HepG2 (cell line): ENCODE measurements at regions not wholly inside any gene's neighbourhood (a gene's known extent, or its start where the extent isn't known, plus 50 kb on each side); places are given as distances from the start of the nearest gene placed in this dataset.

ENCODE experiments used
- ATAC-seq: fragments of 200-7000 bp; cut with Tn5 transposase; 3 replicates; pipeline ENCODE4 v1.9.1; 2020; ENCODE audit warnings: mild to moderate bottlenecking, moderate library complexity
- BruUV-seq: library from RNA; stranded (reverse); fragments of 400-500 nt; replicated peaks from 2 replicates; lab custom pipeline; 2021; lab: Mats Ljungman, UMichigan
- CTCF ChIA-PET: fragments of 300-600 bp; formaldehyde crosslinking; extraction: SDS; loops from one replicate; lab custom pipeline; 2021; ENCODE audit warnings: low total read pairs, inconsistent platforms, low intra/inter-chr PET ratio; lab: Yijun Ruan, JAX
- POLR2A ChIA-PET: fragments of 350-600 bp; sonication (Branson Sonifier 250); formaldehyde crosslinking; loops from one replicate; lab custom pipeline; 2020; ENCODE audit warnings: antibody characterized with exemption, inconsistent platforms; lab: Yijun Ruan, JAX
- DNase-seq: peaks from one replicate; pipeline ENCODE4 v3.0.0-alpha.2; 2015; ENCODE audit warnings: low spot score
- FAIRE-seq: peaks from 3 replicates; lab custom pipeline; 2011; peaks lifted over from hg19 to GRCh38; lab: Jason Lieb, UNC
- H2AFZ ChIP-seq: one replicate; pipeline ENCODE4 v1.6.1; 2011; ENCODE audit warnings: low read length, inconsistent platforms
- H3K27ac ChIP-seq: fragments of 300-600 bp; 3 replicates; pipeline ENCODE4 v1.8.0; 2011; ENCODE audit warnings: mixed run types, mild to moderate bottlenecking, mixed read lengths, low read length, inconsistent platforms; ENCODE audit not compliant: insufficient read depth; ENCODE audit errors: extremely low read length
- H3K27me3 ChIP-seq, 2 experiments: fragments of 200-600 bp in 1 of 2; 2 replicates in 1 of 2; 3 replicates in 1 of 2; pipeline versions ENCODE4 v1.6.0 to v1.8.0; 2011; ENCODE audit warnings: low read length in 2 of 2, mild to moderate bottlenecking in 2 of 2, moderate library complexity in 2 of 2, inconsistent platforms in 1 of 2; ENCODE audit not compliant: insufficient read depth in 2 of 2, control insufficient read depth in 1 of 2
- H3K36me3 ChIP-seq, 2 experiments: fragments of 200-600 bp in 1 of 2; replicated peaks in 1 of 2; 2 replicates in 1 of 2; 3 replicates in 1 of 2; pipeline versions ENCODE4 v1.5.1 to v1.8.0; 2011; ENCODE audit warnings: low read length in 2 of 2, inconsistent platforms in 1 of 2; ENCODE audit not compliant: insufficient read depth in 2 of 2, control insufficient read depth in 1 of 2
- H3K4me1 ChIP-seq: 2 replicates; pipeline ENCODE4 v1.5.1; 2012; ENCODE audit warnings: low read length, inconsistent platforms; ENCODE audit not compliant: insufficient read depth
- H3K4me2 ChIP-seq: 2 replicates; pipeline ENCODE4 v1.6.0; 2011; ENCODE audit warnings: low read depth, low read length, inconsistent platforms
- H3K4me3 ChIP-seq, 3 experiments: fragments of 200-600 bp in 1 of 3; sonication (generic), shearing (Covaris generic) in 1 of 3; replicated peaks in 1 of 3; 2 replicates each; pipeline ENCODE4 v1.5.1; 2011 to 2016; ENCODE audit warnings: low read length in 3 of 3, inconsistent platforms in 2 of 3, low read depth in 2 of 3, mild to moderate bottlenecking in 2 of 3, control low read depth in 1 of 3, mixed read lengths in 1 of 3; ENCODE audit not compliant: insufficient read depth in 1 of 3
- H3K79me2 ChIP-seq: one replicate; pipeline ENCODE4 v1.6.1; 2011; ENCODE audit warnings: low read length, inconsistent platforms; ENCODE audit not compliant: insufficient read depth
- H3K9ac ChIP-seq: 2 replicates; pipeline ENCODE4 v1.6.0; 2011; ENCODE audit warnings: mild to moderate bottlenecking, low read depth, low read length, inconsistent platforms; ENCODE audit not compliant: insufficient read depth
- H3K9me3 ChIP-seq: 2 replicates; pipeline ENCODE4 v1.5.1; 2012; ENCODE audit warnings: mild to moderate bottlenecking, low read length
- H4K20me1 ChIP-seq: 2 replicates; pipeline ENCODE4 v1.6.0; 2011; ENCODE audit warnings: inconsistent platforms, mild to moderate bottlenecking, low read length, moderate library complexity; ENCODE audit not compliant: insufficient read depth
- CREB3 ChIP-seq: sonication (generic); formaldehyde crosslinking; IDR thresholded peaks from 2 replicates; pipeline ENCODE4 v1.5.0; 2020; ENCODE audit warnings: missing genetic modification reagents
- FOSL1 ChIP-seq: sonication (generic); formaldehyde crosslinking; IDR thresholded peaks from 2 replicates; pipeline ENCODE4 v1.9.0; 2021; ENCODE audit warnings: missing genetic modification reagents, borderline replicate concordance
- NONO ChIP-seq, 2 experiments: fragments of 450-650 bp in 1 of 2; sonication (generic) in 1 of 2; formaldehyde crosslinking in 1 of 2; IDR thresholded peaks in 1 of 2; conservative IDR thresholded peaks in 1 of 2; 2 replicates each; pipeline versions ENCODE4 v1.6.1 to v1.8.0; 2017 to 2022; ENCODE audit warnings: mild to moderate bottlenecking in 1 of 2, missing genetic modification reagents in 1 of 2, moderate library complexity in 1 of 2
- SRSF1 ChIP-seq: fragments of 200-400 bp; formaldehyde crosslinking; optimal IDR thresholded peaks from 2 replicates; pipeline ENCODE3; 2017; ENCODE audit warnings: mild to moderate bottlenecking, low read depth, low read length, moderate library complexity
- TCF12 ChIP-seq, 2 experiments: fragments of 450-650 bp in 1 of 2; sonication (generic) in 1 of 2; formaldehyde crosslinking in 1 of 2; IDR thresholded peaks; 2 replicates each; pipeline versions ENCODE4 v1.6.1 to v1.8.0; 2017 to 2022; ENCODE audit warnings: antibody characterized with exemption in 1 of 2, mild to moderate bottlenecking in 1 of 2, missing genetic modification reagents in 1 of 2, moderate library complexity in 1 of 2
- ZBTB2 ChIP-seq: sonication (generic); formaldehyde crosslinking; IDR thresholded peaks from 2 replicates; pipeline ENCODE4 v1.8.0; 2022; ENCODE audit warnings: low read depth, missing genetic modification reagents
- ZNF350 ChIP-seq: sonication (generic); formaldehyde crosslinking; IDR thresholded peaks from 2 replicates; pipeline ENCODE4 v1.4.0; 2020; ENCODE audit warnings: mild to moderate bottlenecking, low read depth, missing genetic modification reagents, borderline replicate concordance
- ZNF710 ChIP-seq: sonication (generic); formaldehyde crosslinking; IDR thresholded peaks from 2 replicates; pipeline ENCODE4 v1.5.0; 2020; ENCODE audit warnings: mild to moderate bottlenecking, missing genetic modification reagents, borderline replicate concordance
- WGBS: methylation state at CpG from one replicate; pipeline ENCODE4 v1.1.6; 2017; ENCODE audit warnings: low lambda C conversion rate; 5-methylcytosine and 5-hydroxymethylcytosine counted together
- in situ Hi-C: cut with HindIII; loops from 2 replicates; pipeline ENCODE4 v1.10.0; 2017; ENCODE audit warnings: low pct_unique_long_range_greater_than_20kb; ENCODE audit not compliant: extremely low pct_ligation_motif_present
- intact Hi-C: fragments of 100-400 bp; cut with micrococcal nuclease; formaldehyde crosslinking; loops from one replicate; pipeline ENCODE4 v1.10.0; 2022; ENCODE audit not compliant: unreplicated experiment
- TF ChIP-seq, protein P1 (sequence below), 2 experiments: sonication (generic) in 1 of 2; formaldehyde crosslinking in 1 of 2; IDR thresholded peaks; 2 replicates each; pipeline versions ENCODE4 v1.6.1 to v1.9.0; 2014 to 2022; ENCODE audit warnings: antibody characterized with exemption in 1 of 2, borderline replicate concordance in 1 of 2, inconsistent platforms in 1 of 2, low read depth in 1 of 2, missing genetic modification reagents in 1 of 2

- no peak for TF ChIP-seq TCF12 (IDR thresholded peaks at IDR 0.05)
- TF ChIP-seq TCF12 (CRISPR knock-in tag; IDR thresholded peaks at IDR 0.05), result no peak
- TF ChIP-seq ZNF350 (CRISPR knock-in tag), result no peak
- no peak for TF ChIP-seq ZNF710 (CRISPR knock-in tag)
- no peak for TF ChIP-seq CREB3
- no peak for TF ChIP-seq FOSL1 (CRISPR knock-in tag)
- TF ChIP-seq ZBTB2 (CRISPR knock-in tag), result no peak
These were observed 210.4 kb downstream of the SNX19 start (continued) for GRCh38 chr11:130705670-130706421.

GRCh38 chr11:130706572-130706971 is 209.7 kb downstream of the SNX19 start:
- Histone ChIP-seq H3K79me2 (no peaks in the 10 kb centered on the region), H4K20me1 (no peaks in the 10 kb centered on the region), H3K9ac (no peak overlapping the region), H3K27ac (no peak overlapping the region), H3K9me3 (no peaks in the 10 kb centered on the region; the same call in 1 of the 2 replicates), H3K4me1 (no peaks in the 10 kb centered on the region), H3K4me2 (no peak overlapping the region), H3K36me3 (no peaks in the 10 kb centered on the region), H3K4me3 (no peak overlapping the region), H2AFZ (no peak overlapping the region), H3K27me3 (peaks cover 3 to 8% of the 10 kb centered on the region in 2 experiments; a peak in 3 of 5 replicates)
- in situ Hi-C loops (no loop called here), intact Hi-C loops (no loop called here)
- ATAC-seq (no peak), FAIRE-seq (no peak), DNase-seq (no peak)
- WGBS, result 29% methylated on average over 5 of the region's 5 CpGs
- CTCF ChIA-PET, result no interaction called here
- BruUV-seq, result no TSS peak
- POLR2A ChIA-PET, result no interaction called here
- TF ChIP-seq, protein P1, sequence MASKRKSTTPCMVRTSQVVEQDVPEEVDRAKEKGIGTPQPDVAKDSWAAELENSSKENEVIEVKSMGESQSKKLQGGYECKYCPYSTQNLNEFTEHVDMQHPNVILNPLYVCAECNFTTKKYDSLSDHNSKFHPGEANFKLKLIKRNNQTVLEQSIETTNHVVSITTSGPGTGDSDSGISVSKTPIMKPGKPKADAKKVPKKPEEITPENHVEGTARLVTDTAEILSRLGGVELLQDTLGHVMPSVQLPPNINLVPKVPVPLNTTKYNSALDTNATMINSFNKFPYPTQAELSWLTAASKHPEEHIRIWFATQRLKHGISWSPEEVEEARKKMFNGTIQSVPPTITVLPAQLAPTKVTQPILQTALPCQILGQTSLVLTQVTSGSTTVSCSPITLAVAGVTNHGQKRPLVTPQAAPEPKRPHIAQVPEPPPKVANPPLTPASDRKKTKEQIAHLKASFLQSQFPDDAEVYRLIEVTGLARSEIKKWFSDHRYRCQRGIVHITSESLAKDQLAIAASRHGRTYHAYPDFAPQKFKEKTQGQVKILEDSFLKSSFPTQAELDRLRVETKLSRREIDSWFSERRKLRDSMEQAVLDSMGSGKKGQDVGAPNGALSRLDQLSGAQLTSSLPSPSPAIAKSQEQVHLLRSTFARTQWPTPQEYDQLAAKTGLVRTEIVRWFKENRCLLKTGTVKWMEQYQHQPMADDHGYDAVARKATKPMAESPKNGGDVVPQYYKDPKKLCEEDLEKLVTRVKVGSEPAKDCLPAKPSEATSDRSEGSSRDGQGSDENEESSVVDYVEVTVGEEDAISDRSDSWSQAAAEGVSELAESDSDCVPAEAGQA (IDR thresholded peaks at IDR 0.05; ENCODE audit: low read depth), result no peak
- TF ChIP-seq, protein P1 (CRISPR knock-in tag; IDR thresholded peaks at IDR 0.05; ENCODE audit: borderline replicate concordance), result no peak
- no peak for TF ChIP-seq NONO (IDR thresholded peaks at IDR 0.05)
- no peak for TF ChIP-seq NONO (CRISPR knock-in tag; conservative IDR thresholded peaks at IDR 0.05)
- TF ChIP-seq SRSF1, result no peak
